ENCODE measurements at regions not wholly inside any gene's neighbourhood (a gene's known extent, or its start where the extent isn't known, plus 50 kb on each side); places are given as distances from the start of the nearest gene placed in this dataset.

DNA sequence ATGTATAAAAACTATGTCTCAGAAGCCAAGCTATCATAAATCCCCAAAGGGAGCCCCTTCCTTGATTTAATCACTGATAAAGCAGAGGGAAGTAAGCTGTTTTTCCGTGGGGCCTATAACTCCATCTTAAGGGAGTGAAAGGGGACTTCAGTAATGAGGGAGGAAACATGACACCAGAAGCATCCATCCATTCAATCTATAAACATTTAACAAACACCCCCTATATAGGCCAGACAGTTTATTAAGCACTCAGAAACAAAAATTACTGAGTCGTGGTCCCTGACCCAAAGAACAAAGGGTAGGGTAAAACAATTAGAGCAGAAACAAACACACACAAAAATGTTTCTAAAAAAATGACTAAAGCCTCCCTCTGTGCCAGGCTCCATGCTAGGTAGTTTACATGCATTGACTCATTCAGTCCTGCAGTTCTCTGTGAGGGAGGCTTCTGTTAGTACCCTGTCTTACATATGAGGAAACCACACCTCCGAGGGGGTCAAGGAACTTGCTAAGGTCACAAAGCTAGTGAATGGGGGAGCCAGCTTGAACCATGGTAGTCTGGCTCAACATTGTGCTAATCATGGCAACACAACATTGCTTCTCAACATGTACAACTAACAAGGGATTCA is 472.1 kb downstream of the CDH2 start:
- Histone ChIP-seq H3K9me1 (replicated peaks; ENCODE audit: control insufficient read depth, extremely low read depth, insufficient read depth, low read length) (no peaks in the 10 kb centered on the region), H3K9me3 (replicated peaks; ENCODE audit: control insufficient read depth, insufficient read depth, low read length) (no peaks in the 10 kb centered on the region), H3K4me3 (replicated peaks in 1 of 3; ENCODE audit: insufficient read depth in 1 of 3, low read depth in 1 of 3, low read length in 3 of 3) (no peak overlapping the region), H3K36me3 (ENCODE audit: control insufficient read depth in 2 of 2, extremely low read depth in 1 of 2, insufficient read depth in 2 of 2, low read length in 2 of 2) (no peaks in the 10 kb centered on the region), H3K9ac (replicated peaks; ENCODE audit: extremely low read depth, insufficient read depth, low read length) (no peak overlapping the region), H3K79me2 (ENCODE audit: control insufficient read depth, insufficient read depth, low read length) (no peaks in the 10 kb centered on the region), H3K4me1 (ENCODE audit: control insufficient read depth, extremely low read depth, insufficient read depth, low read length) (no peaks in the 10 kb centered on the region), H4K20me1 (replicated peaks; ENCODE audit: control insufficient read depth, extremely low read depth, insufficient read depth, low read length) (no peaks in the 10 kb centered on the region), H2AFZ (ENCODE audit: low read depth, low read length) (no peak overlapping the region), H3K4me2 (ENCODE audit: insufficient read depth, low read length) (no peak overlapping the region), H3K27ac (ENCODE audit: insufficient read depth, low read depth, low read length) (no peak overlapping the region), H3K27me3 (ENCODE audit: control insufficient read depth in 2 of 2, insufficient read depth in 2 of 2, low read length in 2 of 2) (no peaks in the 10 kb centered on the region)
- ChIA-PET POLR2A (no interaction called here), CTCF (interaction anchor here (1.2 to 2.5 kb wide), 3 partner anchors 11 to 45 kb away, joined by 3 to 10 read pairs (median 6); no protein-coding TSS in a partner anchor)
- intact Hi-C loops (cut with micrococcal nuclease) (no loop called here), dilution Hi-C loops (cut with MboI; ENCODE audit: extremely low pct_ligation_motif_present, low sequenced_read_pairs) (no loop called here)
- DNase-seq (ENCODE audit: low read depth, low spot score) (no peak), FAIRE-seq (no peak)
- no peak for TF ChIP-seq FOS (IDR thresholded peaks at IDR 0.05; ENCODE audit: borderline replicate concordance, insufficient read depth, low read length)
- TF ChIP-seq MAX (IDR thresholded peaks at IDR 0.05; ENCODE audit: insufficient read depth, insufficient read length), result no peak
- no peak for TF ChIP-seq POLR2AphosphoS5 (IDR thresholded peaks at IDR 0.05; ENCODE audit: insufficient read depth, low read depth, low read length)
- no peak for TF ChIP-seq POLR2A (IDR thresholded peaks at IDR 0.05; ENCODE audit: low read depth, low read length)
- TF ChIP-seq GATA2 (IDR thresholded peaks at IDR 0.05; ENCODE audit: insufficient read depth, insufficient read length, low read depth, low read length), result no peak
- TF ChIP-seq MYC (IDR thresholded peaks at IDR 0.05; ENCODE audit: low read depth, low read length), result no peak
- TF ChIP-seq JUN (IDR thresholded peaks at IDR 0.05; ENCODE audit: borderline replicate concordance, insufficient read depth, insufficient read length, low read depth), result no peak
- TF ChIP-seq, protein P1, sequence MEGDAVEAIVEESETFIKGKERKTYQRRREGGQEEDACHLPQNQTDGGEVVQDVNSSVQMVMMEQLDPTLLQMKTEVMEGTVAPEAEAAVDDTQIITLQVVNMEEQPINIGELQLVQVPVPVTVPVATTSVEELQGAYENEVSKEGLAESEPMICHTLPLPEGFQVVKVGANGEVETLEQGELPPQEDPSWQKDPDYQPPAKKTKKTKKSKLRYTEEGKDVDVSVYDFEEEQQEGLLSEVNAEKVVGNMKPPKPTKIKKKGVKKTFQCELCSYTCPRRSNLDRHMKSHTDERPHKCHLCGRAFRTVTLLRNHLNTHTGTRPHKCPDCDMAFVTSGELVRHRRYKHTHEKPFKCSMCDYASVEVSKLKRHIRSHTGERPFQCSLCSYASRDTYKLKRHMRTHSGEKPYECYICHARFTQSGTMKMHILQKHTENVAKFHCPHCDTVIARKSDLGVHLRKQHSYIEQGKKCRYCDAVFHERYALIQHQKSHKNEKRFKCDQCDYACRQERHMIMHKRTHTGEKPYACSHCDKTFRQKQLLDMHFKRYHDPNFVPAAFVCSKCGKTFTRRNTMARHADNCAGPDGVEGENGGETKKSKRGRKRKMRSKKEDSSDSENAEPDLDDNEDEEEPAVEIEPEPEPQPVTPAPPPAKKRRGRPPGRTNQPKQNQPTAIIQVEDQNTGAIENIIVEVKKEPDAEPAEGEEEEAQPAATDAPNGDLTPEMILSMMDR (IDR thresholded peaks at IDR 0.05; ENCODE audit: extremely low read depth in 1 of 2, insufficient read depth in 1 of 2, low read depth in 1 of 2, low read length in 2 of 2), result no peak
- TF ChIP-seq EZH2 (IDR thresholded peaks at IDR 0.05; ENCODE audit: borderline replicate concordance, low read depth, low read length, severe bottlenecking), result no peak
- no TSS peak for BruUV-seq (replicated peaks)
